Esophagus muscularis mucosa (tissue), 4 donors: ENCODE measurements at regions not wholly inside any gene's neighbourhood (a gene's known extent, or its start where the extent isn't known, plus 50 kb on each side); places are given as distances from the start of the nearest gene placed in this dataset.

Experiments
- DNase-seq: peaks from one replicate; pipeline ENCODE4 v3.0.0-alpha.2; 2017; ENCODE audit errors: extremely low spot score
- H3K27ac ChIP-seq, 4 donors: fragments of 200-600 bp; sonication (generic); replicated peaks in 1 of 4; 1 replicate in 3 of 4; 2 replicates in 1 of 4; pipeline ENCODE4 v1.5.1; 2016 to 2019; ENCODE audit warnings: mild to moderate bottlenecking in 1 of 4
- H3K27me3 ChIP-seq, 4 donors: fragments of 200-600 bp; sonication (generic); one replicate each; pipeline versions ENCODE4 v1.5.1 to v1.6.0; 2016 to 2019
- H3K36me3 ChIP-seq, 4 donors: fragments of 200-600 bp; sonication (generic); one replicate each; pipeline ENCODE4 v1.5.1; 2016 to 2019
- H3K4me1 ChIP-seq, 4 donors: fragments of 200-600 bp; sonication (generic); one replicate each; pipeline ENCODE4 v1.5.1; 2016 to 2019
- H3K4me3 ChIP-seq, 4 donors: fragments of 200-600 bp; sonication (generic); 1 replicate in 2 of 4; 2 replicates in 2 of 4; pipeline ENCODE4 v1.5.1; 2016 to 2019; ENCODE audit warnings: mild to moderate bottlenecking in 4 of 4, moderate library complexity in 1 of 4
- H3K9me3 ChIP-seq, 4 donors: fragments of 200-600 bp; sonication (generic); 1 replicate in 3 of 4; 2 replicates in 1 of 4; pipeline ENCODE4 v1.5.1; 2016 to 2019
- EP300 ChIP-seq: sonication (generic); formaldehyde crosslinking; IDR thresholded peaks from one replicate; pipeline ENCODE4 v1.6.1; 2017; ENCODE audit warnings: antibody characterized with exemption
- POLR2A ChIP-seq: fragments of 450-650 bp; IDR thresholded peaks from one replicate; pipeline ENCODE4 v1.6.1; 2017; ENCODE audit warnings: antibody characterized with exemption, moderate library complexity, mild to moderate bottlenecking, low read depth
- POLR2AphosphoS5 ChIP-seq, 2 donors: sonication (generic); formaldehyde crosslinking; IDR thresholded peaks; one replicate each; pipeline ENCODE4 v1.6.1; 2017; ENCODE audit warnings: antibody characterized with exemption in 2 of 2
- WGBS: methylation state at CpG from one replicate; pipeline ENCODE4 v1.1.5; 2018; 5-methylcytosine and 5-hydroxymethylcytosine counted together
- intact Hi-C: fragments of 100-400 bp; cut with DNase I; formaldehyde crosslinking; loops from one replicate; pipeline ENCODE4 v1.15.1; 2023
- TF ChIP-seq, protein P1 (sequence below), 3 experiments: fragments of 200-600 bp in 2 of 3; fragments of 450-650 bp in 1 of 3; sonication (generic) in 2 of 3; IDR thresholded peaks; one replicate each; pipeline ENCODE4 v1.5.1; 2017 to 2019; ENCODE audit warnings: antibody characterized with exemption in 3 of 3, mild to moderate bottlenecking in 2 of 3, moderate library complexity in 1 of 3

DNA sequence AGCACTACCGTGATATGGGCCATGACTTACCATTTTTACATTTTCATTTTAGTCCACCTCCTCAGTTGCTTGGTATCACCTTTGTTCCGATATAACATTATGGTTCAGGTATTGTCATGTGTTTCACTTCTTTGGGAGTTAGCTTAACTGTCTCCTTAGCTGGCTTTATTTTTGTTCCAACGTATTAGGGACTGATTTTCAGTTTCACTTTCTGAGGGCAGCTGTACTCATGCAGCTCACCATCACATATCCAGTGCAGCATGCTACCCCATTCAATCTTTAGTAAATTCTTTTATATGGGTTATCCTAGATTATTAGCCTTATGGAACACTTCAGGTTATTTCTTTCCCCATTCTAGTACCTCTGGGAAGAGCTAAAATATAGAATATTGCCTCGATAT, 362.2 kb upstream of the IRAK1BP1 start:
- H3K36me3 ChIP-seq, result no peaks in the 10 kb centered on the region
- no peaks in the 10 kb centered on the region for H3K9me3 ChIP-seq
- intact Hi-C loops, result no loop called here
- H3K4me1 ChIP-seq, result no peaks in the 10 kb centered on the region
- H3K4me3 ChIP-seq, result no peak overlapping the region
- H3K27me3 ChIP-seq, result no peaks in the 10 kb centered on the region
- DNase-seq, result no peak
- WGBS, result 81% methylated on average over 4 of the region's 4 CpGs
- TF ChIP-seq POLR2AphosphoS5 (IDR thresholded peaks at IDR 0.05) (no peak), POLR2A (no peak), EP300 (no peak)
- TF ChIP-seq, protein P1, sequence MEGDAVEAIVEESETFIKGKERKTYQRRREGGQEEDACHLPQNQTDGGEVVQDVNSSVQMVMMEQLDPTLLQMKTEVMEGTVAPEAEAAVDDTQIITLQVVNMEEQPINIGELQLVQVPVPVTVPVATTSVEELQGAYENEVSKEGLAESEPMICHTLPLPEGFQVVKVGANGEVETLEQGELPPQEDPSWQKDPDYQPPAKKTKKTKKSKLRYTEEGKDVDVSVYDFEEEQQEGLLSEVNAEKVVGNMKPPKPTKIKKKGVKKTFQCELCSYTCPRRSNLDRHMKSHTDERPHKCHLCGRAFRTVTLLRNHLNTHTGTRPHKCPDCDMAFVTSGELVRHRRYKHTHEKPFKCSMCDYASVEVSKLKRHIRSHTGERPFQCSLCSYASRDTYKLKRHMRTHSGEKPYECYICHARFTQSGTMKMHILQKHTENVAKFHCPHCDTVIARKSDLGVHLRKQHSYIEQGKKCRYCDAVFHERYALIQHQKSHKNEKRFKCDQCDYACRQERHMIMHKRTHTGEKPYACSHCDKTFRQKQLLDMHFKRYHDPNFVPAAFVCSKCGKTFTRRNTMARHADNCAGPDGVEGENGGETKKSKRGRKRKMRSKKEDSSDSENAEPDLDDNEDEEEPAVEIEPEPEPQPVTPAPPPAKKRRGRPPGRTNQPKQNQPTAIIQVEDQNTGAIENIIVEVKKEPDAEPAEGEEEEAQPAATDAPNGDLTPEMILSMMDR (IDR thresholded peaks at IDR 0.05), result no peak
- no peak overlapping the region for H3K27ac ChIP-seq

DNA sequence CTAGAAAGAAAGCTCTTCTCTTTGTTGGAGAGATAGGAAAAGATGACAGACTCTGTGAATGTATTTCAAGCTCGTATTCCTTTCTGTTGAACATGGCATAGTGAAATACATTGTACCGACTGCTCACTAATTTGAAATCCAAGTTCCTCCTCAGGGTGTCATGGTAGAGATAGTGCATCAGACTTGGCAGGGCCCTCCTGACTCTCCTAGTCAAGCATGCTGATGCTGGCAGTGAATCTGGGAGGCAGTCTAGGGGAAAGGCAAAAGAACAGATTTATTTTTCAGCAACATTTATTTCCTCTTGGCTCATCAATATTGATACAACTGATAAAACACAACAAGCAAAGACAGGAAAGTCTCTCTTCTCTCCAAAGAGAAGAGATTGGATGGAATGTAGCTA, 356.3 kb upstream of the IRAK1BP1 start:
- no peaks in the 10 kb centered on the region for H3K36me3 ChIP-seq
- WGBS, result 72% methylated on average over 2 of the region's 2 CpGs
- no peaks in the 10 kb centered on the region for H3K4me1 ChIP-seq
- H3K27ac ChIP-seq, result no peak overlapping the region
- no peak overlapping the region for H3K4me3 ChIP-seq
- H3K9me3 ChIP-seq, result no peaks in the 10 kb centered on the region
- TF ChIP-seq, protein P1 (IDR thresholded peaks at IDR 0.05), result no peak
- TF ChIP-seq EP300, result no peak
- no peak for TF ChIP-seq POLR2AphosphoS5 (IDR thresholded peaks at IDR 0.05)
- no peak for TF ChIP-seq POLR2A
- no peak for DNase-seq
- H3K27me3 ChIP-seq, result no peaks in the 10 kb centered on the region
- intact Hi-C loops, result no loop called here

DNA sequence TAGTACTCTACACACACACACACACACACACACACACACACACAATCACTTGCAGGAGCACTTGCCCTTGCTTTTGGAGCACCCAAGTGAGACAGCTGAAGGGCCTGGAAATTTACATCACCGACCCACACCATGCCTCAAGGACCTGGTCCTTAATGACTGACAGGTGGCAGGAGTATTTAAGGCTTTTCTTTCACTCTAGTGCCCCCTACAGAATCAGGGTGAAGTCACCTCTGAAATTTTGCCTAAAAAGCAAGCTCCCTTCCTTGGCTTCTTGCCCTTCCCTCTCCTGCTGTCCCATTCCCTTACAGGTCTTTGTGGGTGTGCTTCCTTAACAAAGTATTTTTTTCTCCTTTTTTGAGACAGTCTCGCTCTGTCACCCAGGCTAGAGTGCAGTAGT, 353.5 kb upstream of the IRAK1BP1 start:
- intact Hi-C loops, result no loop called here
- no peak overlapping the region for H3K27ac ChIP-seq

DNA sequence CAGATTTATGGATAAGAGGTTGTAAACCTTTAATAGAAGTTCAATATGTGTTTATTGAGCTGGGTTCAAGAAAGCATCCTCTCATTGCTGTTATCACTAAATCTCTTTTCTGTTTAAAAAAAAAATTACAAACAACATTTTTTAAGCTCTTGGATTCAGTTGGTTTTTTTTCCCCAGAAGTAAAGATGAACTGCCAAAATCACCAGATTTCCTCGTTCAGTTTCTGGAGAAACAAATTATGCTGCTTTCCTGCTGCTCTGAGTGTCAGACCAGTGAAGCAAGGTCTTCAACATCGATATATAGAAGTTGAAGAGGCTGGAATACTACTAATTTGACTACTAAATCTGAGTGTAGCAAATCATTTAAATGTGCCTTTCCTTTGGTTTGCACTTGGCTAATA, 352.1 kb upstream of the IRAK1BP1 start:
- no peak for DNase-seq
- no peak overlapping the region for H3K4me3 ChIP-seq
- intact Hi-C loops, result no loop called here
- 44% methylated on average over 2 of the region's 2 CpGs for WGBS
- H3K36me3 ChIP-seq, result no peaks in the 10 kb centered on the region
- no peak for TF ChIP-seq EP300
- TF ChIP-seq, protein P1 (IDR thresholded peaks at IDR 0.05), result no peak
- TF ChIP-seq POLR2AphosphoS5 (IDR thresholded peaks at IDR 0.05), result no peak
- TF ChIP-seq POLR2A, result no peak
- H3K4me1 ChIP-seq, result no peaks in the 10 kb centered on the region
- H3K9me3 ChIP-seq, result no peaks in the 10 kb centered on the region
- no peak overlapping the region for H3K27ac ChIP-seq
- H3K27me3 ChIP-seq, result no peaks in the 10 kb centered on the region

More for the DNA sequence above, 353.5 kb upstream of the IRAK1BP1 start:
- WGBS, result 51% methylated on average over 2 of the region's 2 CpGs
- H3K9me3 ChIP-seq, result no peaks in the 10 kb centered on the region
- H3K4me1 ChIP-seq, result no peaks in the 10 kb centered on the region
- DNase-seq, result no peak
- no peaks in the 10 kb centered on the region for H3K36me3 ChIP-seq
- no peaks in the 10 kb centered on the region for H3K27me3 ChIP-seq
- no peak overlapping the region for H3K4me3 ChIP-seq
- TF ChIP-seq POLR2A (no peak), POLR2AphosphoS5 (IDR thresholded peaks at IDR 0.05) (no peak), EP300 (no peak)
- TF ChIP-seq, protein P1 (IDR thresholded peaks at IDR 0.05), result no peak

DNA sequence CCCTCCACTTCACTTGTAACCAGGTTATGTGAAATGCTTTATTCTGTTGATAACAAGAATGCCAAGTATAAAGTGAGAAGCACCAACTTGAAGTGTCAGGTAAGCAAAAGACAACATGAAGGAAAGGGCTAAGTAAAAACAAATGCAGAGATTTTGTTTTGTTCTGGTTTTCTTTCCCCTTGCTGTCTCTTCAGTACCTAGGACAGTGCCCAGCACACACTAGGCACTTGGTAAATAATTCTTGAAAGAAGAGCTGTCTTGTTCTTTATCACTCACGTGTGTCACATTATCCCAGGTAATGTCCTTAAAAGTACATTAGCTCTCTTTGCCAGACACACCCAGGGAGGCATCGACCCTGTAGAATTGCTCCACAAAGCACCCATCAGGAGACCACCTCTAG, 350.0 kb upstream of the IRAK1BP1 start:
- Histone ChIP-seq H3K27me3 (no peaks in the 10 kb centered on the region), H3K9me3 (no peaks in the 10 kb centered on the region), H3K4me3 (no peak overlapping the region), H3K4me1 (no peaks in the 10 kb centered on the region), H3K27ac (no peak overlapping the region), H3K36me3 (no peaks in the 10 kb centered on the region)
- TF ChIP-seq POLR2A (no peak), POLR2AphosphoS5 (IDR thresholded peaks at IDR 0.05) (no peak), EP300 (no peak)
- TF ChIP-seq, protein P1 (IDR thresholded peaks at IDR 0.05), result no peak
- intact Hi-C loops, result no loop called here
- WGBS, result 49% methylated on average over 2 of the region's 2 CpGs
- DNase-seq, result no peak
